PC-3 (cell line): ENCODE measurements at regions not wholly inside any gene's neighbourhood (a gene's known extent, or its start where the extent isn't known, plus 50 kb on each side); places are given as distances from the start of the nearest gene placed in this dataset.

Experiments
- ATAC-seq: fragments of 200-7000 bp; cut with Tn5 transposase; 2 replicates; pipeline ENCODE4 v1.9.1; 2020; ENCODE audit warnings: mild to moderate bottlenecking, moderate library complexity
- BruUV-seq: library from RNA; stranded (reverse); fragments of 400-500 nt; replicated peaks from 2 replicates; lab custom pipeline; 2021; lab: Mats Ljungman, UMichigan
- CTCF ChIA-PET: fragments of 300-600 bp; sonication (Branson Sonifier 250); formaldehyde crosslinking; loops from one replicate; lab custom pipeline; 2022; ENCODE audit warnings: antibody characterized with exemption; lab: Charles Lee
- POLR2A ChIA-PET: fragments of 300-600 bp; sonication (Branson Sonifier 250); formaldehyde crosslinking; loops from one replicate; lab custom pipeline; 2022; ENCODE audit warnings: antibody characterized with exemption; ENCODE audit not compliant: unreplicated experiment; lab: Charles Lee
- DNase-seq: peaks from one replicate; pipeline ENCODE4 v3.0.0-alpha.2; 2015
- H2AFZ ChIP-seq: fragments of 300-600 bp; sonication (generic); 2 replicates; pipeline ENCODE4 v1.6.0; 2016; ENCODE audit warnings: antibody characterized with exemption, low read length
- H3F3A ChIP-seq: fragments of 300-600 bp; sonication (generic); one replicate; pipeline ENCODE4 v1.6.0; 2017; ENCODE audit warnings: antibody characterized with exemption, low read length, control low read depth, mild to moderate bottlenecking; ENCODE audit not compliant: unreplicated experiment
- H3K27ac ChIP-seq: fragments of 300-600 bp; sonication (generic); 2 replicates; pipeline ENCODE4 v1.5.1; 2016; ENCODE audit warnings: mild to moderate bottlenecking, low read length
- H3K27me3 ChIP-seq: fragments of 300-600 bp; sonication (generic); 2 replicates; pipeline ENCODE4 v1.6.1; 2016; ENCODE audit warnings: low read length, mixed read lengths
- H3K36me3 ChIP-seq: fragments of 300-600 bp; sonication (generic); 2 replicates; pipeline ENCODE4 v1.6.1; 2016; ENCODE audit warnings: low read depth, mixed run types, low read length, mixed read lengths
- H3K4me1 ChIP-seq: fragments of 300-600 bp; sonication (generic); 2 replicates; pipeline ENCODE4 v1.5.1; 2016; ENCODE audit warnings: low read length; ENCODE audit not compliant: insufficient read depth
- H3K4me2 ChIP-seq: fragments of 300-600 bp; sonication (generic); 2 replicates; pipeline ENCODE4 v1.6.0; 2016; ENCODE audit warnings: low read length
- H3K4me3 ChIP-seq: fragments of 300-600 bp; sonication (generic); 2 replicates; pipeline ENCODE4 v1.5.1; 2016; ENCODE audit warnings: mild to moderate bottlenecking, low read length, mixed read lengths
- H3K79me2 ChIP-seq: fragments of 300-600 bp; sonication (generic); 2 replicates; pipeline ENCODE4 v1.6.1; 2017; ENCODE audit warnings: low read length, mixed read lengths
- H3K9ac ChIP-seq: fragments of 300-600 bp; sonication (generic); 2 replicates; pipeline ENCODE4 v1.6.0; 2016; ENCODE audit warnings: mild to moderate bottlenecking, low read length
- H3K9me2 ChIP-seq: fragments of 300-600 bp; sonication (generic); replicated peaks from 2 replicates; pipeline ENCODE4 v1.6.1; 2016; ENCODE audit warnings: mixed run types, low read length, mixed read lengths
- H3K9me3 ChIP-seq: fragments of 300-600 bp; sonication (generic); 2 replicates; pipeline ENCODE4 v1.6.1; 2016; ENCODE audit warnings: low read length, mixed read lengths
- H4K20me1 ChIP-seq: fragments of 300-600 bp; sonication (generic); 2 replicates; pipeline ENCODE4 v1.6.1; 2016; ENCODE audit warnings: low read length, mixed read lengths
- CTCF ChIP-seq: fragments of 300-600 bp; sonication (generic); conservative IDR thresholded peaks from 2 replicates; pipeline ENCODE4 v1.5.1; 2017; ENCODE audit warnings: antibody characterized with exemption, low read depth, mild to moderate bottlenecking, low read length
- EZH2 ChIP-seq: fragments of 300-600 bp; sonication (generic); IDR thresholded peaks from one replicate; pipeline ENCODE4 v1.6.1; 2017; ENCODE audit warnings: antibody characterized with exemption, mild to moderate bottlenecking, low read length; ENCODE audit not compliant: unreplicated experiment
- EZH2phosphoT487 ChIP-seq: fragments of 300-600 bp; sonication (generic); IDR thresholded peaks from 2 replicates; pipeline ENCODE4 v1.6.1; 2018; ENCODE audit warnings: mild to moderate bottlenecking, antibody characterized with exemption, low read length, borderline replicate concordance
- intact Hi-C: fragments of 100-400 bp; cut with micrococcal nuclease; formaldehyde crosslinking; loops from 2 replicates; pipeline ENCODE4 v1.9.0; 2023

GRCh38 chr21:19120591-19120990 lies 717.0 kb upstream of the TMPRSS15 start:
- H3K27me3 ChIP-seq = no peaks in the 10 kb centered on the region
- no peaks in the 10 kb centered on the region for H3K9me3 ChIP-seq
- no peak overlapping the region for H3K9ac ChIP-seq
- no peaks in the 10 kb centered on the region for H4K20me1 ChIP-seq
- no peak overlapping the region for H3K27ac ChIP-seq
- H2AFZ ChIP-seq = no peak overlapping the region
- POLR2A ChIA-PET = no interaction called here
- no peak for TF ChIP-seq EZH2phosphoT487
- no peak for TF ChIP-seq EZH2
- TF ChIP-seq CTCF = no peak
- CTCF ChIA-PET = no interaction called here
- H3K4me3 ChIP-seq = no peak overlapping the region
- DNase-seq = no peak
- ATAC-seq = no peak
- H3K4me2 ChIP-seq = no peak overlapping the region
- H3K4me1 ChIP-seq = no peaks in the 10 kb centered on the region
- BruUV-seq = no TSS peak
- intact Hi-C loops = no loop called here
- H3K79me2 ChIP-seq = no peaks in the 10 kb centered on the region
- no peaks in the 10 kb centered on the region for H3F3A ChIP-seq
- H3K9me2 ChIP-seq = no peaks in the 10 kb centered on the region
- H3K36me3 ChIP-seq = no peaks in the 10 kb centered on the region

- ChIA-PET POLR2A (no interaction called here), CTCF (no interaction called here)
- H3K27ac ChIP-seq = no peak overlapping the region
- DNase-seq (no peak), ATAC-seq (no peak)
- H3K9ac ChIP-seq = no peak overlapping the region
- H3K4me2 ChIP-seq = no peak overlapping the region
- peaks cover 4% of the 10 kb centered on the region; the same call in 1 of the 2 replicates for H3K9me3 ChIP-seq
- intact Hi-C loops = no loop called here
- no peaks in the 10 kb centered on the region for H3K4me1 ChIP-seq
- H3F3A ChIP-seq = no peaks in the 10 kb centered on the region
- no peaks in the 10 kb centered on the region for H4K20me1 ChIP-seq
- no TSS peak for BruUV-seq
- H3K4me3 ChIP-seq = no peak overlapping the region
- H3K36me3 ChIP-seq = no peaks in the 10 kb centered on the region
- no peaks in the 10 kb centered on the region for H3K79me2 ChIP-seq
- no peak overlapping the region for H2AFZ ChIP-seq
- TF ChIP-seq CTCF (no peak), EZH2phosphoT487 (no peak), EZH2 (no peak)
- no peaks in the 10 kb centered on the region for H3K9me2 ChIP-seq
- H3K27me3 ChIP-seq = no peaks in the 10 kb centered on the region
These were observed 718.8 kb upstream of the TMPRSS15 start for GRCh38 chr21:19122356-19122755.

GRCh38 chr21:19123053-19123452 lies 719.5 kb upstream of the TMPRSS15 start:
- H3K9ac ChIP-seq = no peak overlapping the region
- intact Hi-C loops = no loop called here
- no peak for TF ChIP-seq EZH2phosphoT487
- TF ChIP-seq CTCF = no peak
- no peak overlapping the region for H2AFZ ChIP-seq
- no peak overlapping the region for H3K27ac ChIP-seq
- H4K20me1 ChIP-seq = no peaks in the 10 kb centered on the region
- no peaks in the 10 kb centered on the region for H3F3A ChIP-seq
- H3K79me2 ChIP-seq = no peaks in the 10 kb centered on the region
- no peaks in the 10 kb centered on the region for H3K36me3 ChIP-seq
- H3K4me3 ChIP-seq = no peak overlapping the region
- DNase-seq (no peak), ATAC-seq (no peak)
- ChIA-PET CTCF (no interaction called here), POLR2A (no interaction called here)
- no peaks in the 10 kb centered on the region for H3K9me2 ChIP-seq
- H3K4me2 ChIP-seq = no peak overlapping the region
- peaks cover 4% of the 10 kb centered on the region; the same call in 1 of the 2 replicates for H3K9me3 ChIP-seq
- BruUV-seq = no TSS peak
- no peaks in the 10 kb centered on the region for H3K27me3 ChIP-seq
- no peaks in the 10 kb centered on the region for H3K4me1 ChIP-seq
